ENCODE measurements at regions not wholly inside any gene's neighbourhood (a gene's known extent, or its start where the extent isn't known, plus 50 kb on each side); places are given as distances from the start of the nearest gene placed in this dataset.
"Not testable (repeated sequence)": the region's sequence is repeated elsewhere in the genome, so short reads cannot be mapped to it uniquely, and the experiment has no call there.

- TF ChIP-seq CTCF (IDR thresholded peaks at IDR 0.05; ENCODE audit: insufficient read depth, low read length); POLR2AphosphoS5 (IDR thresholded peaks at IDR 0.05; ENCODE audit: low read depth); SPI1 (IDR thresholded peaks at IDR 0.05; ENCODE audit: borderline replicate concordance, low read depth); REST (IDR thresholded peaks at IDR 0.05; ENCODE audit: insufficient replicate concordance, low read depth); GABPA (IDR thresholded peaks at IDR 0.05; ENCODE audit: low read depth): not testable (repeated sequence)
These were observed 342.4 kb downstream of the ADGRD1 start for GRCh38 chr12:131296136-131296535.
